ENCODE measurements at regions not wholly inside any gene's neighbourhood (a gene's known extent, or its start where the extent isn't known, plus 50 kb on each side); places are given as distances from the start of the nearest gene placed in this dataset.

DNA sequence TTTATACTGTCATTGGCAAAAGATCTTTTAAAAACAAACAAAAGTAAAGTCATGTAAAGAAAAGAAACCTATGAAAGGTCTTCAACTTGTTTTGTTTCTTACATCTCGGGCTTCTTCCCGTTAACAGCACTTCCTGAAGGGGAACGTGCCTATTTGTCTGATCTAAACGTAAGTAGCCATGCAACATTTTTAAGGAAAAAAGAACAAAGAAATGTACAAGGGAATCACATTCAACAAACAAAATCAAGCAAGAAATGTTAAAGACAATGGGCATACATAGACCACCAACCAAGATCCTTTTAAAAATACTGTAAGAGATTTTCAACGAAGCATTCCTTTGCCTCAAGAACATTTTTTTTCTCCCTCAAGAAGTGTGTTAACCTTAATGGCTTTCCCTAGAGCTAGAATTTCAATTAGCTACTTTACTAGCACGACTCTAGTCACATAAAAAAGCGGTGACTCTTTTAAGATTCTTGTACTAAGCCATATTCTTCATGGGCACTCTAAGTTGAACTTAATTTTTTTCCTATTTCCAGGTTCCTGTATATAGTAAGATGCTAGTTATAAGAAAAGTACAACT is 112.0 kb upstream of the TTC29 start:
- WGBS, 2 donors: 24 to 31% methylated on average over 7 of the region's 7 CpGs
- no peaks in the 10 kb centered on the region for H3K36me3 ChIP-seq
- DNase-seq (ENCODE audit: low spot score in 2 of 2): no peak
- H3K4me1 ChIP-seq: peaks cover 0 to 42% (median 0%) of the 10 kb centered on the region in 4 donors
- H3K4me3 ChIP-seq: peak overlapping the region; percentile 16 to 43 (median 34)
- peak overlapping the region in 3 of 4 donors; percentile 13 to 74 (median 62) for H3K27ac ChIP-seq
- H3K27me3 ChIP-seq: no peaks in the 10 kb centered on the region
- TF ChIP-seq, protein P1, sequence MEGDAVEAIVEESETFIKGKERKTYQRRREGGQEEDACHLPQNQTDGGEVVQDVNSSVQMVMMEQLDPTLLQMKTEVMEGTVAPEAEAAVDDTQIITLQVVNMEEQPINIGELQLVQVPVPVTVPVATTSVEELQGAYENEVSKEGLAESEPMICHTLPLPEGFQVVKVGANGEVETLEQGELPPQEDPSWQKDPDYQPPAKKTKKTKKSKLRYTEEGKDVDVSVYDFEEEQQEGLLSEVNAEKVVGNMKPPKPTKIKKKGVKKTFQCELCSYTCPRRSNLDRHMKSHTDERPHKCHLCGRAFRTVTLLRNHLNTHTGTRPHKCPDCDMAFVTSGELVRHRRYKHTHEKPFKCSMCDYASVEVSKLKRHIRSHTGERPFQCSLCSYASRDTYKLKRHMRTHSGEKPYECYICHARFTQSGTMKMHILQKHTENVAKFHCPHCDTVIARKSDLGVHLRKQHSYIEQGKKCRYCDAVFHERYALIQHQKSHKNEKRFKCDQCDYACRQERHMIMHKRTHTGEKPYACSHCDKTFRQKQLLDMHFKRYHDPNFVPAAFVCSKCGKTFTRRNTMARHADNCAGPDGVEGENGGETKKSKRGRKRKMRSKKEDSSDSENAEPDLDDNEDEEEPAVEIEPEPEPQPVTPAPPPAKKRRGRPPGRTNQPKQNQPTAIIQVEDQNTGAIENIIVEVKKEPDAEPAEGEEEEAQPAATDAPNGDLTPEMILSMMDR (IDR thresholded peaks at IDR 0.05): no peak
- no peak for TF ChIP-seq EP300 (IDR thresholded peaks at IDR 0.05)
- no peak for TF ChIP-seq POLR2A (IDR thresholded peaks at IDR 0.05)
- no peaks in the 10 kb centered on the region for H3K9me3 ChIP-seq

DNA sequence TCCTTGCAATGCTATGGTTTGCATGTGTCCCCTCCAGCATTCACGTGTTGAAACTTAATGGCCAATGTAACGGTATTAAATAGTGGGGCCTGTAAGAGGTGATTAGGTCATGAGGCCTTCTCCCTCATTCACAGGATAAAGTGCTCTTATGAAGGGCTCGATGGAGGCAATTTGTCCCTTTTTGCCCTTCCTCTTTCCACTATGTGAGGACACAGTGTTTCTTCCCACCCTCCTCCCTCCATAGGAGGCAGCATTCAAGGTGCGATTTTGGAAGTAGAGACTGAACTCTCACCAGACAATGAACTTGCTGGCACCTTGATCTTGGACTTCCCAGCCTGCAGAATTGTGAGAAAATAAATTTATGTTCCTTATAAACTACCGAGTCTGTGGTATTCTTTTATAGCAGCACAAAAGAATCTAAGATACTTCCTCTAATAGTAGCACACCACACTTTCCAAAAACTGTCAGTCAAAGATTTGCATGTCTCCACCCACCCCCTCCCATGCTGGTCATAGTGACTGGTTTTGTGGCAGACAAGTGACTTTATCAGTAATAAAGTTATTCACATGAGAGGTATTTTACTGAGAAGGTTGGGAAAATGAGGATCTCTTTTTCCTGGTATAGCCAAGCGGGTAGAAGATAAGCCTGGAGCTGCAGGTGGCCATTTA is 113.5 kb upstream of the TTC29 start:
- TF ChIP-seq EP300 (IDR thresholded peaks at IDR 0.05): no peak
- TF ChIP-seq, protein P1 (IDR thresholded peaks at IDR 0.05): no peak
- no peak for TF ChIP-seq POLR2A (IDR thresholded peaks at IDR 0.05)
- H3K36me3 ChIP-seq: no peaks in the 10 kb centered on the region
- no peaks in the 10 kb centered on the region for H3K27me3 ChIP-seq
- H3K9me3 ChIP-seq: no peaks in the 10 kb centered on the region
- peak overlapping the region in 2 of 4 donors; percentile 31 to 46 for H3K27ac ChIP-seq
- H3K4me1 ChIP-seq: peaks cover 0 to 42% (median 0%) of the 10 kb centered on the region in 4 donors
- no peak for DNase-seq (ENCODE audit: low spot score in 2 of 2)
- H3K4me3 ChIP-seq: no peak overlapping the region
- 81 to 85% methylated on average over 6 of the region's 6 CpGs for WGBS, 2 donors

DNA sequence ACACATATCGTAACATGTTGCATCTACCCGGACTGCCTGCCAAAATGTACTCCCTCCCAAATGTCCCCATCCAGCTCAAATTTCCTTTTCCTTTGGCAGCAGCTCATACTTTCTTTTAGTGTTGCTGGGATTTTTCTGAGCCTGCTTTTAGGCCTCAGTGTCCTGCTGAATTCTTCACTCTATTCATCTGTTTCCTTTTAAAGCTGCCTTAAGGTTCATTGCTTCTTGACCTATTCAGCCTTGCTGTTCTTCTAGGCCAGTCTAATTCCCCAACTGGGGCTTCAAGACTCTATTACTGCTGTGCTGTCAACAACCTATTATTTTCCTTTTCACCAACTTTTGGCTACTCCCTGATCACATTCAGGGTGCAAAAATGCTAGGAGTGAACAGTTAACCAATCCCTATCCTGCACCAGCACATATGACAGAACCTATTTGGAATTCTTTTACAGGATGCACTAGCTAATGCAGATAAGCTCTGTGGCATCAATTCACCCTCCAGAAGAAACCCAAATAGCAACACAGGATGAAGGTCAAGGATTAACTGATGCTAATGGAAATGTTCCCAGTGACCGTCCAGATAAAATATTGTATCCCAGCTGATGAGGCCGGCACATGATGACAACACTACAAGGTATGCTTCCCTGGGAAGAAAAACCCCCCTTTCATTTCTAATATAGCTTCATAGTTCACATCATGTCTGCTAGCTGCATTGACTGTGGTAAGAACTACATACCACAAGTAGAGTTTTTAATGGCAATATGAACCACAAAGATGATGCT is 114.7 kb upstream of the TTC29 start:
- TF ChIP-seq EP300 (IDR thresholded peaks at IDR 0.05) (peak in 1 of 2 donors; percentile 64), POLR2A (IDR thresholded peaks at IDR 0.05) (no peak)
- TF ChIP-seq, protein P1 (IDR thresholded peaks at IDR 0.05): no peak
- H3K36me3 ChIP-seq: no peaks in the 10 kb centered on the region
- H3K4me3 ChIP-seq: no peak overlapping the region
- DNase-seq (ENCODE audit: low spot score in 2 of 2): peak in 1 of 2 donors; percentile 62
- H3K27me3 ChIP-seq: no peaks in the 10 kb centered on the region
- H3K27ac ChIP-seq: peak overlapping the region in 1 of 4 donors; percentile 46
- 52 to 66% methylated on average over 4 of the region's 4 CpGs for WGBS, 2 donors
- peaks cover 0 to 42% (median 0%) of the 10 kb centered on the region in 4 donors for H3K4me1 ChIP-seq
- H3K9me3 ChIP-seq: no peaks in the 10 kb centered on the region

DNA sequence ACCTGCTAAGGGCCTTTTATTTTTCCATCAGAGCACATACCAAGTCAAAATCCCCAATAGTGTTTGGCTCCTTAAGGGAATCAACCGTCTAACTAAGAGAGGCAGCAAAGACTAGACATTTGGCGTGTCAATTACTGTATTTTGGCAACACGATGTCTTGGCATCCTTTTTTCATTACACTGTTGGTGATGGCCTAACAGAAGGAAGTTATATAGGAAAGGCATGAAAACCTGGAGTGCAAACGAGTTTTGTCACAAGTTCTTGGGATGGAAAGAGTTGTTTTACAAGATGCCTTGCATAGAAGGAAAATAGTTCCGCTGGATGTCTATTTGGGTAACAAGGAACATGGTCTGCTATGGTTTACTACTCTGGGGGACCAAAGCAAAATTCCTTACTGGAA is 119.2 kb upstream of the TTC29 start:
- Histone ChIP-seq H3K4me1 (peaks cover 0 to 12% (median 0%) of the 10 kb centered on the region in 4 donors), H3K27me3 (no peaks in the 10 kb centered on the region), H3K36me3 (no peaks in the 10 kb centered on the region), H3K27ac (no peak overlapping the region), H3K4me3 (no peak overlapping the region), H3K9me3 (peaks cover 0 to 6% (median 0%) of the 10 kb centered on the region in 4 donors)
- no peak for TF ChIP-seq POLR2A (IDR thresholded peaks at IDR 0.05)
- no peak for TF ChIP-seq EP300 (IDR thresholded peaks at IDR 0.05)
- TF ChIP-seq, protein P1 (IDR thresholded peaks at IDR 0.05): no peak
- WGBS, 2 donors: 85 to 87% methylated on average over 5 of the region's 5 CpGs
- DNase-seq (ENCODE audit: low spot score in 2 of 2): no peak

DNA sequence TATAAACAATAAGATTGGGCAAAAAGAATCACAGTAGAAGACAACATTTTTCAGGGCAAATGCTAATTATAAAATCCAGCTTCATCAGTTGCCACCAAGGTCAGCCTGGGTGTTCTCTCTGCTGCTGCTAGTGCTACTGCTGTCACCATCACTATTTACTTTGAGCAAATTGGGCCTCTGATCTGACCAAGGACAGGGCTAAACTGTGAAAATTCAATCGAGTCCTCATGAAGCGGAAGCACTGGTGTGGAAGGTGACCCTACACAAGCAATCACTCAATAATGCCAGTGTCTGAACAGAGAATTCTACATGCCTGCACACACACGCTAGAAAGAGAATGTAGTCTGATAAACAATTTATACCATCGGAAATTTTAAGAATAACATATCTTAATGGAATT is 122.9 kb upstream of the TTC29 start:
- Histone ChIP-seq H3K4me1 (no peaks in the 10 kb centered on the region), H3K27me3 (no peaks in the 10 kb centered on the region), H3K27ac (no peak overlapping the region), H3K9me3 (peaks cover 0 to 12% (median 0%) of the 10 kb centered on the region in 4 donors), H3K36me3 (no peaks in the 10 kb centered on the region), H3K4me3 (no peak overlapping the region)
- 83 to 89% methylated on average over 4 of the region's 4 CpGs for WGBS, 2 donors
- no peak for DNase-seq (ENCODE audit: low spot score in 2 of 2)
- no peak for TF ChIP-seq EP300 (IDR thresholded peaks at IDR 0.05)
- TF ChIP-seq, protein P1 (IDR thresholded peaks at IDR 0.05): no peak
- TF ChIP-seq POLR2A (IDR thresholded peaks at IDR 0.05): no peak

All from tibial nerve (tissue), 4 donors.